Right lung (tissue), 2 donors: ENCODE measurements at regions not wholly inside any gene's neighbourhood (a gene's known extent, or its start where the extent isn't known, plus 50 kb on each side); places are given as distances from the start of the nearest gene placed in this dataset.
"Not testable (repeated sequence)": the region's sequence is repeated elsewhere in the genome, so short reads cannot be mapped to it uniquely, and the experiment has no call there.

Experiments
- DNase-seq, 2 donors: peaks; one replicate each; pipeline ENCODE4 v3.0.0-alpha.2; 2013

GRCh38 chr2:62410926-62411456 lies 95.0 kb downstream of the TMEM17 start:
- no peak for DNase-seq

GRCh38 chr2:62410015-62410453 lies 96.0 kb downstream of the TMEM17 start:
- DNase-seq: no peak

GRCh38 chr2:62409442-62409841 lies 96.6 kb downstream of the TMEM17 start:
- DNase-seq: no peak

- no peak for DNase-seq
Observed at GRCh38 chr2:62408241-62408677, 97.7 kb downstream of the TMEM17 start.

GRCh38 chr2:62407838-62408237 lies 98.2 kb downstream of the TMEM17 start:
- DNase-seq: no peak

GRCh38 chr2:62407401-62407800 lies 98.6 kb downstream of the TMEM17 start:
- no peak for DNase-seq

GRCh38 chr2:62406573-62407043 lies 99.4 kb downstream of the TMEM17 start:
- no peak for DNase-seq

GRCh38 chr2:62404913-62405312 lies 101.1 kb downstream of the TMEM17 start:
- DNase-seq: no peak

- DNase-seq: no peak
Observed at GRCh38 chr2:62402156-62402555, 103.8 kb downstream of the TMEM17 start.

GRCh38 chr2:62398356-62398755 lies 107.6 kb downstream of the TMEM17 start:
- no peak for DNase-seq

GRCh38 chr2:62396880-62397279 lies 109.1 kb downstream of the TMEM17 start:
- no peak for DNase-seq

- DNase-seq: no peak
Observed at GRCh38 chr2:62393293-62393692, 112.7 kb downstream of the TMEM17 start.

GRCh38 chr2:62391696-62392095 lies 114.3 kb downstream of the TMEM17 start:
- no peak for DNase-seq

- DNase-seq: not testable (repeated sequence)
Observed at GRCh38 chr2:62386378-62386777, 119.6 kb downstream of the TMEM17 start.

- DNase-seq: no peak
Observed at GRCh38 chr2:62383846-62384245, 122.1 kb downstream of the TMEM17 start.

- DNase-seq: no peak
Observed at GRCh38 chr2:62382757-62383156, 123.2 kb downstream of the TMEM17 start.

- DNase-seq: no peak
Observed at GRCh38 chr2:62382122-62382521, 123.9 kb downstream of the TMEM17 start.

- no peak for DNase-seq
Observed at GRCh38 chr2:62381656-62382055, 124.3 kb downstream of the TMEM17 start.

GRCh38 chr2:62379566-62379965 lies 126.4 kb downstream of the TMEM17 start:
- no peak for DNase-seq

- DNase-seq: no peak
Observed at GRCh38 chr2:62375113-62375420, 130.9 kb downstream of the TMEM17 start.

GRCh38 chr2:62374301-62375112 lies 131.5 kb downstream of the TMEM17 start:
- no peak for DNase-seq

- DNase-seq: no peak
Observed at GRCh38 chr2:62372824-62373223, 133.2 kb downstream of the TMEM17 start.
